ENCODE measurements at regions not wholly inside any gene's neighbourhood (a gene's known extent, or its start where the extent isn't known, plus 50 kb on each side); places are given as distances from the start of the nearest gene placed in this dataset.
"Not testable (repeated sequence)": the region's sequence is repeated elsewhere in the genome, so short reads cannot be mapped to it uniquely, and the experiment has no call there.

- peaks cover 4% of the 10 kb centered on the region for H3K36me3 Mint-ChIP-seq
- TF ChIP-seq CTCF (IDR thresholded peaks at IDR 0.05; ENCODE audit: unreplicated experiment) = no peak
- H3K4me1 Mint-ChIP-seq = peaks cover 36% of the 10 kb centered on the region
- H3K4me3 Mint-ChIP-seq = no peak overlapping the region
- peaks cover 32% of the 10 kb centered on the region for H3K9me3 Mint-ChIP-seq
- H3K27me3 Mint-ChIP-seq (ENCODE audit: low read depth) = no peaks in the 10 kb centered on the region
- H3K27ac Mint-ChIP-seq = no peak overlapping the region
- no peak for DNase-seq (ENCODE audit: low spot score in 2 of 2, unreplicated experiment in 2 of 2)
Observed at GRCh38 chrX:18102006-18102405, 118.7 kb downstream of the BEND2 start.

GRCh38 chrX:18101087-18101486 is 119.6 kb downstream of the BEND2 start:
- H3K27ac Mint-ChIP-seq = no peak overlapping the region
- no peak overlapping the region for H3K4me3 Mint-ChIP-seq
- no peak for TF ChIP-seq CTCF (IDR thresholded peaks at IDR 0.05; ENCODE audit: unreplicated experiment)
- peaks cover 42% of the 10 kb centered on the region for H3K4me1 Mint-ChIP-seq
- no peaks in the 10 kb centered on the region for H3K27me3 Mint-ChIP-seq (ENCODE audit: low read depth)
- H3K36me3 Mint-ChIP-seq = peaks cover 4% of the 10 kb centered on the region
- no peak for DNase-seq (ENCODE audit: low spot score in 2 of 2, unreplicated experiment in 2 of 2)
- peaks cover 30% of the 10 kb centered on the region for H3K9me3 Mint-ChIP-seq

- Mint-ChIP-seq H3K27me3 (ENCODE audit: low read depth) (no peaks in the 10 kb centered on the region), H3K4me1 (peaks cover 49% of the 10 kb centered on the region), H3K36me3 (peaks cover 4% of the 10 kb centered on the region), H3K27ac (peak overlapping the region; percentile 71), H3K9me3 (peaks cover 37% of the 10 kb centered on the region), H3K4me3 (no peak overlapping the region)
- TF ChIP-seq CTCF (IDR thresholded peaks at IDR 0.05; ENCODE audit: unreplicated experiment) = no peak
- no peak for DNase-seq (ENCODE audit: low spot score in 2 of 2, unreplicated experiment in 2 of 2)
Observed at GRCh38 chrX:18099745-18100144, 120.9 kb downstream of the BEND2 start.

- DNase-seq (ENCODE audit: low spot score in 2 of 2, unreplicated experiment in 2 of 2) = no peak
- no peak for TF ChIP-seq CTCF (IDR thresholded peaks at IDR 0.05; ENCODE audit: unreplicated experiment)
- H3K36me3 Mint-ChIP-seq = peaks cover 7% of the 10 kb centered on the region
- peaks cover 49% of the 10 kb centered on the region for H3K4me1 Mint-ChIP-seq
- H3K27me3 Mint-ChIP-seq (ENCODE audit: low read depth) = no peaks in the 10 kb centered on the region
- H3K9me3 Mint-ChIP-seq = peaks cover 42% of the 10 kb centered on the region
- H3K27ac Mint-ChIP-seq = peak overlapping the region; percentile 71
- H3K4me3 Mint-ChIP-seq = peak overlapping the region; percentile 56
Observed at GRCh38 chrX:18098763-18099162, 121.9 kb downstream of the BEND2 start.

- TF ChIP-seq CTCF (IDR thresholded peaks at IDR 0.05; ENCODE audit: unreplicated experiment) = no peak
- Mint-ChIP-seq H3K27ac (no peak overlapping the region), H3K27me3 (ENCODE audit: low read depth) (no peaks in the 10 kb centered on the region), H3K9me3 (peaks cover 47% of the 10 kb centered on the region), H3K36me3 (peaks cover 7% of the 10 kb centered on the region), H3K4me3 (no peak overlapping the region), H3K4me1 (peaks cover 10% of the 10 kb centered on the region)
- no peak for DNase-seq (ENCODE audit: low spot score in 2 of 2, unreplicated experiment in 2 of 2)
Observed at GRCh38 chrX:18076434-18076833, 144.3 kb downstream of the BEND2 start.

- H3K9me3 Mint-ChIP-seq = peaks cover 52% of the 10 kb centered on the region
- H3K36me3 Mint-ChIP-seq = peaks cover 11% of the 10 kb centered on the region
- no peak for DNase-seq (ENCODE audit: low spot score in 2 of 2, unreplicated experiment in 2 of 2)
- peaks cover 10% of the 10 kb centered on the region for H3K4me1 Mint-ChIP-seq
- no peak overlapping the region for H3K27ac Mint-ChIP-seq
- no peak overlapping the region for H3K4me3 Mint-ChIP-seq
- H3K27me3 Mint-ChIP-seq (ENCODE audit: low read depth) = no peaks in the 10 kb centered on the region
- no peak for TF ChIP-seq CTCF (IDR thresholded peaks at IDR 0.05; ENCODE audit: unreplicated experiment)
Observed at GRCh38 chrX:18075603-18076002, 145.1 kb downstream of the BEND2 start.

- not testable (repeated sequence) for H3K4me3 Mint-ChIP-seq; DNase-seq (ENCODE audit: low spot score in 2 of 2, unreplicated experiment in 2 of 2); H3K27me3 Mint-ChIP-seq (ENCODE audit: low read depth); H3K27ac Mint-ChIP-seq
- Mint-ChIP-seq H3K36me3 (peaks cover 13% of the 10 kb centered on the region), H3K9me3 (peaks cover 42% of the 10 kb centered on the region), H3K4me1 (peaks cover 13% of the 10 kb centered on the region)
Observed at GRCh38 chrX:18068045-18068444, 152.6 kb downstream of the BEND2 start.
